Erythroblast (primary cell): ENCODE measurements at regions not wholly inside any gene's neighbourhood (a gene's known extent, or its start where the extent isn't known, plus 50 kb on each side); places are given as distances from the start of the nearest gene placed in this dataset.

Source experiments
- DNase-seq, 2 experiments: peaks; one replicate each; lab custom pipeline; 2025; lab: John Stamatoyannopoulos, UW
- GATA1 ChIP-seq: IDR thresholded peaks from 2 replicates; pipeline ENCODE4 v1.6.1; 2011; ENCODE audit warnings: low read depth, mild to moderate bottlenecking, control low read depth, low read length, moderate library complexity
- POLR2A ChIP-seq: IDR thresholded peaks from 2 replicates; pipeline ENCODE4 v1.6.1; 2011; ENCODE audit warnings: mild to moderate bottlenecking, low read length

DNA sequence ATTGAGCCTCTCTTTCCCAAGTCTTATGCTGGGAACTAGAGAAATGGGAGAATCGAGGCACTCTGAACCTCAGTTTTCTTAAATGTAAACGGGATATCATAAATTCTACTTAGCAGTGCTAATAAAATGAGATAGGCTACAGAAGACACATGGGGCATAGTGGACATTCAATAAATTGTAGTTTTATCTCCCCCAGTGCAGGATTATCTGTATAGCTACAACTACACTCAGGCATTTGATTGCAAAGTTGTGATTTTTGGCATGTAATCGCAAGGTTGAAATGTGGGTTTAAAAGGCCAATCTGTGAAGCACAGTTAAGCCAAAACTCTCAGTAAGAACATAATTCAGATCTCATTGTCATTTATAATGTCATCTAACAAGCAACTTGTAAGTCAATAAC, 413.7 kb upstream of the LMCD1 start:
- TF ChIP-seq GATA1 (no peak), POLR2A (no peak)
- DNase-seq: no peak

DNA sequence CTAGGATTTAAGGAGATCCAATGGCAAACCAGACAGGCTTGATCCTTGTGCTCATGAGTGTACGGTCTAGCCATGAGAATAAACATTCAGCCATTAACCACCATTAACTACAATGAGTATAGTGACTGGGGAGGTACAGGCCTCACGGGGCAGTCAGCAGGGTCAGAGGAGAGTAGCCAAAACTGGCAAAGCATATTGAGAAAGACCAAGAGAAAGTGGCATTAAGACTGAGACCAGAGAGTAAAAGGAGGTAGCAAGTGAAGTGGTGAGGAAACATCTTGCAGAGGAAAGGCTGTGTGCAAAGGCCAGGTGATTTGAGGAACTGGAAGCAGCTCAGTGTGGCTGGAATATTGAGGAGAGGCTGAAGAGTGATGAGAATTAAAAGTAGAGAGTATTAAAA, 407.2 kb upstream of the LMCD1 start:
- TF ChIP-seq POLR2A (no peak), GATA1 (no peak)
- DNase-seq: no peak

DNA sequence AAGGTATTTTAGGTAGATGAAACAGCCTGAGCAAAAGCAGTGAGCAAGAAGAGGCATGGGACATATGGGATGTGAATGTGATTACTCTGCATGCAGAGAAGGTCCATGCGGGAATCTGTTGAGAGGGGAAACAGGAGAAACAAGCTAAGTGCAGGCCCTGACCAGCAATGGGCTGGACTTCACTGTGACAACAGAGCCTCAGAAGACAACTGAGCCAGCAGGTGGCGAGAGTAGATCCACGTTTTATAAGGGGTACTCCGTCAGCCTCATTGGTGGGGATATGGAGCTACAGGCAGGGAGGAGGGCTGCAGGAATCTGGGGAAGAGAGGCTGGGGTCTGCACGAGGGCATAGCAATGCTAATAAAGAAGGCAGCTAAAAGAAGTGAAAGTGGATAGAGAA, 405.9 kb upstream of the LMCD1 start:
- TF ChIP-seq POLR2A (no peak), GATA1 (no peak)
- no peak for DNase-seq

DNA sequence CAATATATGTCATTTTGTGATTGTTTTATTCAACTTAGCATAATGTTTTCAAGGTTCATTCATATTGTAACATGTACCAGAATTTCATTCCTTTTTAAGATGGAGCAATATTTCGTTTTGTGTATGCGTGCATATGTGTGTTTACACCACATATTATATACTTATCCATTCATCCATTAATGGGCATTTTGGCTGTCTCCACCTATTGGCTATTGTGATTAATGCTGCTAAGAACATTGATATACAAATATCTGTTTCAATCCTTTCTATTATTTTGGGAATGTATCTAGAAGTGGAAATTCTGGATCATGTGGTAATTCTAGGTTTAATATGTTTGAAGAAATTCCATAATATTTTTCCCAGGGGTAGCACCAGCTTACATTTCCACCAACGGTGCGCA, 403.9 kb upstream of the LMCD1 start:
- TF ChIP-seq POLR2A: no peak
- no peak for TF ChIP-seq GATA1
- no peak for DNase-seq

DNA sequence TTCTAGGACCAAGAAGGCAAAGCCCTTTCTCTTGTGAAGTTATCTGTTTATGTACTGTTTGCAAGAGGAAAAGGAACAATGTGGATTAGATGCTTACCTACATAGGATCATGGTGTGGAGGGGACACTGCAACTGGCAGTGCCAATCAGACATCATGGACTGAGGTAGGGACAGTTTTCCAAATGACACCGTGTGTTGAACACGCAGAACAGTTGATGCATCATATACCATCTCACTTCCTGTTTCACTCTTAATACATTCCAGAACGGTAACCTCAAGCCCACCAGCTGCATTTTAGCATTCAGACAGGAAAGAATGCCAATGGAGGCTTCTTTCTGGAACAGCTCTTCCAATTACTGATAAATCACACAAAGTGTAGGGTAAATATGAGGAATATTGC, 397.7 kb upstream of the LMCD1 start:
- TF ChIP-seq POLR2A (no peak), GATA1 (no peak)
- no peak for DNase-seq

DNA sequence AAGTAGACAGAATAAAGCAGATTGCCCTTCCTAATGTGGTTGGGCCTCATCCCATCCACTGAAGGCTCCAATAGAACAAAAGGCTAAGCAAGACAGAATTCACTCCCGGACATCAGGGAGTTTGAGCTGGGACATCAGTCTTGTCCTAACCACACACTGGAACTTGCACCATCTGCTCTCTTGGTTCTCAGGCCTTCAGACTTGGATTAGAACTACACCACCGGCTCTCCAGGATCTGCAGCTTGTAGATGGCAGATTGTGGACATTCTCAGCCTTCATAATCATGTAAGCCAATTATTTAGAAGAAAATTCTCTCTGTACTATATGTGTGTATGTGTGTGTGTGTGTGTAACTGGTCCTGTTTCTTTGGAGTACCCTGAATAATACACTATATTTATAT, 394.7 kb upstream of the LMCD1 start:
- TF ChIP-seq POLR2A (no peak), GATA1 (no peak)
- DNase-seq: no peak

DNA sequence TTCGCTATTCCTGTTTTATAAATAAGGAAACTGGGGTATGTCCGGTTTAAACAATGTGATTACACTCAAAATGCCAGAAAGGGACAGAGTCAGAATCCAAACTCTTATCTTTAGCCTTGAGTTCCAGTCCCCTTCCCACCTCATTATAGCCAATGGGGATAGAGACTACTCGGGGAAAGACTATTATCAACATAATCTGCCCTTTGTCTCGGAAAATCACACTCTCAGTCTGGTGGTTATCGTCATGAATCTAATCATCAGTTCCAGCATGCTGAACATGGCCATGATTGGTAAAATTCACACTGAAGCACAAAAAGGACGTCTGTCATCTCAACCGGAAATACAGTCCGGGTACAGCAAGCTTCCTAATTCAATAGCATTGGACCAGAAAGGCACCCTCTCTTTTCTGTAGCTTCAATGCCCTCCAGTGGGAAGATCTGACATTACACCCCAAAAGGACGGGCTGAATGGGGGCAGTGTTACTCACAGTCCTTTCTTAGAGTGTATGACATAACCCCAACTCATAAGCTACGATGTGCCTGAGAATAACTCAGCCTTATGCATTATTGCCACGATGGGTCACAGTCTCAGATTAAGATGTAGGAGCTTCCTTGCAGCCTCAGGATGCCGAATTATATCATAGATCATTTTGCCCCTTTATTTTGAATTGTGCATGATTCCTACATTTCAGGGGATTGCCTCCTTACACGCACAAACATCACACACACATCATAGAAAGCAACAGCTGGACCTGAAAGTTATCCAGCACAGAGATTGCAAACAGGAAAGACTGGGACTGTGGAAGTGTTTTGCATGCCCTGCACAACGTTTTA, 390.4 kb upstream of the LMCD1 start:
- peak; percentile 19 to 39 for DNase-seq
- TF ChIP-seq GATA1: no peak
- TF ChIP-seq POLR2A: no peak

DNA sequence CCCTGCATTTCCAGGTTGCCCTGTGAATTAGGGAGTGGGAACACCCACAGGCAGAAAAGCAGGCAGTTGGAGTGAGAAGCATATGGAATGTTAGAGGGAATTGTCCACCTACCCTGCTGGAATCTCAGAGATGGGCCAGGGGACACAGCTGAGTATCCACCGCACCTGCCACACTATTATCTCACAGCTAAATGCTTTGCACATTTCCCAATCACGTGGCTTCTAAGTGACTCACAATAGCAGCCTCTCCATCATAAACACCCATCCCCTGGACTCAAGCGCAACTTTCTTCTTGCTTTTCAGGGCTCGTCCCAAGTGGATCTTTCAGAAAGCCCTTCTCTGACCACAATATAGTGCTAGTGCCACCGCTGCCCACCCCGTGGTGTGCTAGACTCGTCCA, 389.0 kb upstream of the LMCD1 start:
- TF ChIP-seq POLR2A: no peak
- no peak for TF ChIP-seq GATA1
- DNase-seq: no peak

DNA sequence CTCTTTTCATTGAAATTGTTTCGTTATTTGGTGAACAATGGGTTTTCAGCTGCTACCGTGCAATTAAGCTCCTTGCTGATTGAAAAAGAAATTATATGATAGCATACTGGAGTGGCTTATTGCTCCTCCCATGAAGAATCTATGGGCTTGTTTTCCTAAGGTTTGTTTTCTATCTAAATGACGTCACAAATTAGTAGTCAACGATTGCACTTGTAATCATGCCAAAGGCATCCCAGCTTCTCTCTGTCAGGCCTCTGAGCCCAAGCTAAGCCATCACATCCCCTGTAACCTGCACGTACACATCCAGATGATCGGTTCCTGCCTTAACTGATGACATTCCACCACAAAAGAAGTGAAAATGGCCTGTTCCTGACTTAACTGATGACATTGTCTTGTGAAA, 388.0 kb upstream of the LMCD1 start:
- DNase-seq: no peak
- TF ChIP-seq POLR2A (no peak), GATA1 (no peak)

DNA sequence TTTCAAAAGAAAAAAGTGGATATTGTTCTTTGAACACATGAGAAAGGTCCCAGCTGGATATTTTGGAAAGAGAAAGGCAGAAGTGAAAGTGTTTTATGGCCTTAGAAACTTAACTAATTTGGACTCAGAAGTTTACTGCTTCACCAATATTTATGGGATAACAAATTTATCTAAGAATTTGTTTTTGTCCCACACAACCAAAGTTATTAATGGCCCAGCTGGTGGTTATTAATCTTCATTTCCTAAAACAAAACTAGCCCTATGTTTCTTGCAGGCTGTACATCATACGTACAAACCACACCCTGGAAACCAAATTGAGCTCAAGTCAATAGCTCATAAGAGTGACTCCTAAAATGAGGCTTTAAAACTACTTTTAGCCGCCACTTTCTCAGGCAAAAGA, 372.9 kb upstream of the LMCD1 start:
- TF ChIP-seq GATA1: no peak
- TF ChIP-seq POLR2A: no peak
- DNase-seq: no peak

DNA sequence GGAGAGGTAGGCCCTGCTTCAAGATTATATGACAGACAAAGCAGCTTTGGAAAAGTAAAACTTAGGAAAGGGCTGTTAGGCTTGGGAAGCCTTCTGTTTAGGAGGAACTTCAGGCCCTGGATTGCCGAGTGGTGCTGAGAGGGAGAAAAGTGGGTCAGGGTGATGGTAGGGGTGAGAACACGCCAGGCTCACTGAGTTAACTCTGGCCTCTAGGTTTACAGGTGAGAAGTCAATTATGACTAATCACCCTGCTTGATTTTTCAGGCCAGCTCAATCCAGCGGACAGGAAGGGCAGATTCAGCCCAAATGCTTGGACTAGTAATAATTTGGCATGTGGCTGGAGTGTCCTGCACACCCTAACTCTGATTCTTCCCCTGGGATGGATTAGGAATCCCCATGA, 365.1 kb upstream of the LMCD1 start:
- DNase-seq: no peak
- TF ChIP-seq POLR2A: no peak
- TF ChIP-seq GATA1: no peak

DNA sequence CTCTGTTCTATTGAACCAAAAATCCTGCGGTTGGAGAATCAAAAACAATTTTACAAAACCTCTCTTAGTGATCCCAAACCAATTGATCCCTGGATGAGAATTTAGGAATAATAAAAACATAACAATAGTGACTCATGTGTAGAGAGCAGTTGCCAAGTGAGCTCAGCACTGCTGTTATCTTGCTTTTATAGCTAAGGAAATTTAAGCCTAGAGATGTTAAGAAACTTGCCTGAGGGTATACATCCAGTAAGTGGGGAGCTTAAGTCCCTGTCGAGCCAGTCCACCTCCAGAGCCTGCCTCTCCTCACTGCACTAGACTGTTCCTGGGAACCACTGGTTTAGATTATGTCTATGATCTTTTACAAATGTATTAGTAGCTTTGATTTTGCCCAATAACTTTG, 358.4 kb upstream of the LMCD1 start:
- DNase-seq: no peak
- no peak for TF ChIP-seq POLR2A
- no peak for TF ChIP-seq GATA1

DNA sequence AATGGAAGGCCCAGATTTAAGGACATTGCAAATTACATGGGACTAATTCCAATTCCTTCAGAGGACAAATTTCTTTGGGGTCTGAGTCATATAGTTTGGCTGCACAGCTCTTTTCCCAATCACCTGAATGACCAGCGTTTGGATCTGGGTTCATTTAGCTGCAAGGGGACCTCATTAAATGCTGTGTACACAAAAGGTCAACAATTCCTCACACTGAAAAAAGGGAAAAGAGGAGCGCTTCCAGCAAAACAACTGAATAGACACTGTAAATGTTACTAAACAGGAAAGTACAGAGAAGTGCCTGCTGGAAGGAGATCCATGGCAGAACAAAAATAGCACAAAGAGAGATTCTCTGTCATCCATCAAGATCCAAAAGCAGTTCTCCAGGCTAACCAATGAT, 356.0 kb upstream of the LMCD1 start:
- no peak for DNase-seq

DNA sequence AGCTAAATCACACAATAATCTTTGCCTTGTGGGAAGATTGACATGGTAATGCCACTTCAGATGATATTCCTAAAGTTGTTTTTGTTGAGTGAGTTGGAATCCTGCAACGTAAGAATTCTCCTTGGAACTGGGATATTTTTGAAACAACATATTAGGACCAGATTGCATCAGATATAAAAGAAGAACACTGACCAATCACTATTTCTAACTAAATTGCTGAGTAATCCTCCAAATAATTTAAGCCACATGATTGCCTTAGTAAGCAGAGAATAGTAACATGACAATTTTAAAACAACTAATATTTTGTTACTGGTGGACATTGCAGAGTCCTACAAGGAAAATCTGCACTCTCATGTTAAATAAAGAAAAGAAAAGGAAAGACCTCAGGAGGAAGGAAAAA, 353.9 kb upstream of the LMCD1 start:
- no peak for DNase-seq
- TF ChIP-seq POLR2A (no peak), GATA1 (no peak)

More for the DNA sequence above, 356.0 kb upstream of the LMCD1 start:
- TF ChIP-seq GATA1: no peak

DNA sequence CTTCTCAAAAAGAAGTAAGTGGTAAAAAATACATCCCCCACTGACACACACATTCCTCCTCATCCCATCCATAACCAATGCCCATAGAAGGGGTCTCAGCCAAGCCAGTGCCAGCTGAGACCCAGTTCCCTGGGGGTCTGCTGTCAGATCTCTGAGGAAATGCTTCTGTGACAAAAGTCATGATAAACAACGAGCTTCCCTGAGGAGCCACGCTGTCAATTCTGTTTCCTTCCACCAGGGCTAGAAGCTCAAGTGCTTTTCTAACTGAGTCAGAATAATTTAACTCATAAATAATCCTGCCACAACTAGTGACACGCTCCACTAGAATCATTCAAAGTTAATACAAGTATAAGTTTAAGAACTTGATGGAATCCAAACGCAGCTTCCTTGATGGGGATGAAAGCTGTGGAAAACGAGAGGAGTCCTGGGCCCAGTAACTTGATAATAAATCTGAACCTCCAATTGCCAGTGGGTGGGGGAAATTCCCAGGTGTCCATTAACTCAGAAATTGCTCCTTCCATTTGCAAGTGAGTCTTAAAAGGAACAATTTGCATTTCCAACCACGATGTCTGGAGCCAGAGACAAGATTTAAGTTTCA, 348.7 kb upstream of the LMCD1 start:
- TF ChIP-seq POLR2A (no peak), GATA1 (no peak)
- no peak for DNase-seq
